Right atrium auricular region (tissue), 2 donors: ENCODE measurements at regions not wholly inside any gene's neighbourhood (a gene's known extent, or its start where the extent isn't known, plus 50 kb on each side); places are given as distances from the start of the nearest gene placed in this dataset.

Source experiments
- DNase-seq: peaks from one replicate; pipeline ENCODE4 v3.0.0-alpha.2; 2019; ENCODE audit warnings: low spot score
- H3K27ac ChIP-seq, 2 donors: fragments of 200-600 bp; sonication (generic); 1 replicate in 1 of 2; 2 replicates in 1 of 2; pipeline ENCODE4 v1.5.1; 2016 to 2019
- H3K27me3 ChIP-seq, 2 donors: fragments of 200-600 bp; sonication (generic); one replicate each; pipeline versions ENCODE4 v1.5.1 to v1.6.0; 2017 to 2019
- H3K36me3 ChIP-seq: fragments of 200-600 bp; sonication (generic); one replicate; pipeline ENCODE4 v1.5.1; 2016
- H3K4me1 ChIP-seq, 2 donors: fragments of 200-600 bp; sonication (generic); one replicate each; pipeline versions ENCODE4 v1.5.1 to v1.6.0; 2017 to 2019
- H3K4me3 ChIP-seq, 2 donors: fragments of 200-600 bp; sonication (generic); 1 replicate in 1 of 2; 2 replicates in 1 of 2; pipeline ENCODE4 v1.5.1; 2017 to 2019; ENCODE audit warnings: mild to moderate bottlenecking in 1 of 2, moderate library complexity in 1 of 2
- H3K9me3 ChIP-seq, 2 donors: fragments of 200-600 bp; sonication (generic); one replicate each; pipeline ENCODE4 v1.5.1; 2019
- CTCF ChIP-seq, 2 donors: fragments of 200-600 bp; sonication (generic); IDR thresholded peaks; one replicate each; pipeline ENCODE4 v1.5.1; 2019; ENCODE audit warnings: antibody characterized with exemption in 2 of 2

- DNase-seq: no peak
- Histone ChIP-seq H3K4me3 (no peak overlapping the region), H3K4me1 (no peaks in the 10 kb centered on the region), H3K27ac (no peak overlapping the region), H3K27me3 (no peaks in the 10 kb centered on the region), H3K36me3 (no peaks in the 10 kb centered on the region), H3K9me3 (peaks cover 0 to 3% of the 10 kb centered on the region in 2 donors)
- TF ChIP-seq CTCF (IDR thresholded peaks at IDR 0.05): no peak
These were observed 52.7 kb upstream of the ZNF618 start for GRCh38 chr9:113823421-113823820.
